NCI-H446 (cell line): ENCODE measurements at regions not wholly inside any gene's neighbourhood (a gene's known extent, or its start where the extent isn't known, plus 50 kb on each side); places are given as distances from the start of the nearest gene placed in this dataset.
A peak's percentile ranks its signal among the peaks of the same experiment; 100 is the strongest.

Experiments used
- DNase-seq, 2 experiments: peaks; one replicate each; lab custom pipeline; 2025; lab: John Stamatoyannopoulos, UW

DNA sequence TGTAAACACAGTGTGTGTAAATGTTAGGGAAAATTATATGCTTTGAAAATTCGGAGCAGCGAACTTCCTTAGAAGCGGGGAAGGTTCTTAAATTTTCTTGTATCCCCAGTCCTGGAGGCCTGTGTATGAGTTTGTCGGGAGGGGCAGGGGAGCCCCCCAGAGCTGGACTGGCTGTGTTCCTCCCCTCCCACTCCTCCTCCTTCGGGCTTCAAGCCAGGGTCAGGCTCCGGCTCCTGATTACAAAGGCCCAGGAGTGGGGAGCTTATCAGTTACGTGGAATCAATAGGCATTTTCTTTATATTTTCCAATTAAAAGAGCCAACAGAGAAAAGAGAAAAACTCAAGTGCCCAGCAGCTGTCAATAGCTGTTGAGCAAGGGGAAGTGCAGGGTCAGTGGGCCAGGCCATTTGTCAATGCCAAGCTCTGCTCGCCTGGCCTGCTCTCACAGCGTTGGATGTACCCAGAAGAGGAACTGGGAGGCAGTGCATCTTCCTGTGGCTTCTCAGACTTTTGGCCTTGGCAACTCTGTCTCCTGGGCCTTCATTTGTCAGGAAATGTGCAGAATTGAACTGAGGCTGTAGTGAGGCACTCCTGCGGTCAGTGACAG lies 156.9 kb upstream of the PCBD1 start:
- no peak for DNase-seq

DNA sequence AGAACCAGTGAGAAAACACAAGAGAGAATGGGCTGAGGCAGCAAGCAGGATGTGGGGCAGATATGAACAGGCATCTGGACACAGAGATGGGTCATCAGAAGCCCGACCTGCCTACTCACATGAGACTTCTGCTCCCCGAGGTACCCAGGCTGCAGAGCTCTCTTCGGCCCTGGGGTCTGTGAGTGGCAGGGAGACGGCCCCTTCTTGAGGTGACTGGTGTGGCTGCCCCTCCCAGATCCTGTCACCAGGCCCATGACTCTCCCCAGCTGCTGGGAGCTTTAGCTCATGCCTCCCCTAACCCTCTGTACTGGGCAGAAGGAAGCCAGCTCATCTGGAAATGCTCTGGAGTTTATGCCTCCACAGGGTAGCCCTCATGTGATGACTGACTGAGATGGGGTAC lies 157.6 kb upstream of the PCBD1 start:
- no peak for DNase-seq

- DNase-seq, result no peak
Measured at GRCh38 chr10:71046747-71047146, 158.4 kb upstream of the PCBD1 start.

DNA sequence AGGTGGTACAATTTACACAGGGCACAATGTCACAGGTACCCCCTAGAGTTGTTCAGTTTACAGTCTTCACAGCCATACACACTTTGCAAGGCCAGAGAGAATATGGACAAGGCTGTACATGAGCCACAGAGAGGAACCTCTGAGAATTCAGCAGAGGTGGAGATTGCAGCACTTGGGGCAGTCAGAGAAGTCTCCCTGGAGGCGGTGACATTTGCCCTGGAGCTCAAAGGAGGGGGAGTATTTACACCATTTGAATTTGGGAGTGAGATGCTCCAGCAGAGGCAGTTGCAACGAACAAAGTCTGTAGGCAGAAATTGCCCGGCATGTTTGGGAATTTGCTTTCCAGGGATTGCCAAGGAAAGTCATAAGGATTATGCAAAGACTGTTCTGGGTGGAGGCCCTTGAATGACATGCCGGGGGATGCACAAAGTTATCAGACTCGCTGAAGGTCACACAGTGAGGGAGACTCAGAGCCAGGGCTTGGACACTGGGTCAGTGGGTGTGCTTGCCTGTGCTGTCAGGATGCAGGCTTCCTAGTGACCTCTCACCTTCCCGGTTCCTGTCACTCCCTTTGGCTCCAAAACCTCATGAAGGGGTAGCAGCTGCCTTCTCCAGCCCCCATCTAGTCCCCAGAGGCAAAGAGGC lies 160.7 kb upstream of the PCBD1 start:
- DNase-seq, result no peak

DNA sequence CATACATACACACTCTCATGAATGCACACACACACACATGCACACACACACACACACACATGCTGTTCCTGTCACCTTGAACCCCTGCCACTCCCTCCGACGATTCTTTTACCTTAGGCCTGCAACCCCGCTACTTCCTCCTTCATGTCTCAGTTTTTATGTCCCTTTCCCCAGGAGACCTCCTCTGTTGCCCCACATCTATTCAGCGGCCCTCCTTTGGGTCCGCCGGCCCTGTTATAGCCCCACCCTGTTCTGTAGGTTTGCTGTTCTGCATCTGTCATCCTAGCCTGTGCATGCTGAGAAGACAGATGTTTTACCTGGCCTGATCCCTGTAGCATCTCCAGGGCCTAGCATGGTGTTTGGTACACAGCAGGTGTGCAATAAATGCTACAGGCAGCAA lies 161.6 kb upstream of the PCBD1 start:
- DNase-seq, result no peak

DNA sequence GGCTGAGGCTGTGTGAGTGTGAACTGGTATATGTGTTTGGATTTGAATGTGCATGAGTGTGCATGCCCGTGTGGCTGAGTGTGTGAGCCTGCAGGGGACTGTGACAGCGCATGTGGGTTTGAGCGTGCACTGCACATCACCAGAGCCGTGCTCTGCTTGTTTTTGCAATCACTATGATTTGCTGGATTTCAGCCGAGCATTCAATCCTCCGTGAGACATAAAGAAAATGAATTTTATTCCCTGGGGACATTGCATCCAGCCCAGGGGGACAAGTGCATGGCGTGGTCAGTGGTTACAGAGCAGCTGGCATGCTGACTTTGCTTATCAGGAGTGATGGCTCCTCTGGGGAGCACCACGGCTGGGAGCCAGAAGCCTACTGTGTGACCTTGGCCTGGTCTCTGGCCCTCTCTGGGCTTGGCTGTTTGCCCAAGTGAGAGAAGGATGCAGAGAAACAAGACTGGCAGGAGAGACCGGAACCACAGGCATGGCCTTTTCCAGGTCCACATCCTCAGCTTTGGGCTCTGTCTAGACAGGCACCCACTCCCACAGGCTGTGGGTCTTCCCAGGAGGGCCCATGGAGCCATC lies 160.2 kb upstream of the UNC5B start:
- DNase-seq, result no peak

GRCh38 chr10:71052708-71053107 lies 159.7 kb upstream of the UNC5B start:
- DNase-seq, result no peak

- DNase-seq, result no peak
Measured at GRCh38 chr10:71053169-71053895, 159.0 kb upstream of the UNC5B start.

GRCh38 chr10:71058308-71058707 lies 154.1 kb upstream of the UNC5B start:
- no peak for DNase-seq

DNA sequence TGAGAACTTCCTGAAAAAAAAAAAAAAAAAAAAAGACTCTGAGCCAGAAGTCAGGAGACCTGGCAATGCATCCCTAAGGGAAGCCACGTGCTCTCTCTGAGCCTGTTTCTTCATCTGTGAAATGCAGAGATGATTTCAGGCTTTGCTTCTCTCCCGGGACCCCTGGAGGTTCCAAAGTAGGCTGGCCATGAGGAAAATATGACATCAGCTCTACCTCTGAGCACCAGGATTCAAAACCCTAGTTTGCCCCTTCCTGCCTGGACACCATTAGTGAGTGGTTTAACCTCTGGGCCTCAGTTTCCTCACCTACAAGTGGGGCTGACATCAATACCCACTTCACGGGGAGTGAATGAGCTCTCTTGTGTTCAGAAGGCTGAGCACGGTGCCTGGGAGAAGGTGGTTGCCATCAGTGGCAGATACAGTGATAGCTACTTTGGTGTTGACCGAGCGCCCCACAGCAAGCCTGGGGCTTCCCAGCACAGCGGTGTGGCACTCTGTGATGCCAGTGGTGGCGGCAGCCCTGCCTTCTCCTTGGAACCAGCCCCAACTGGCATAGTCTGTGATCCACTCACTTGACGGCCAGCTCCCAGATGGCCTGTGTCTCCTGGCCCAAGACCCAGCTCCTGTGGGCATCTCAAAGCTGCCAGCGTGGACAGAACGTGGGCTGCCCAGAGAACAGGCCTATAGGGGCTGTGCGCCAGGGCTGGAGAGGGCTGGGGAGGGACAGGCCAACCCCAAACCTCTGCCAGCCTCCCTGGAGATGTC lies 153.1 kb upstream of the UNC5B start:
- DNase-seq, result peak; percentile 30 to 44

DNA sequence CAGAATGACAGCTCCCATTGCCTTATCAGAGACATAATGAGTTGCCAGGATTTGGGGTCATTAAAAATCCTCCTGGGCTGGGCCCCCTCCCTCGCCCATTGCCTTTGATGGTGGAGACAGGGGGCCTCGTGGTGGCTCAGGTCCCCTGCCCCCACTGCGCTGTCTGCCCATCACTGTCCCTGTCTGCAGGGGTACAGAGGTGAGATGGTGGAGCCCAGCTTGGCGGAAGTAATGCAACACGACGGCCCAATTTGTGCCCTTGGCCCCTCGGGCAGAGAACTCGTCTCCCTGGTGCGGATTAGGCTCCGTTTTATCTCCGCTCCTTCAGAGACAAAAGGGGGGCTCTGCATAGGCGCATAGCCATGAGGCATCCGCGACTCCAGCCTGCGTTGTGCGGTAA lies 152.4 kb upstream of the UNC5B start:
- DNase-seq, result no peak

DNA sequence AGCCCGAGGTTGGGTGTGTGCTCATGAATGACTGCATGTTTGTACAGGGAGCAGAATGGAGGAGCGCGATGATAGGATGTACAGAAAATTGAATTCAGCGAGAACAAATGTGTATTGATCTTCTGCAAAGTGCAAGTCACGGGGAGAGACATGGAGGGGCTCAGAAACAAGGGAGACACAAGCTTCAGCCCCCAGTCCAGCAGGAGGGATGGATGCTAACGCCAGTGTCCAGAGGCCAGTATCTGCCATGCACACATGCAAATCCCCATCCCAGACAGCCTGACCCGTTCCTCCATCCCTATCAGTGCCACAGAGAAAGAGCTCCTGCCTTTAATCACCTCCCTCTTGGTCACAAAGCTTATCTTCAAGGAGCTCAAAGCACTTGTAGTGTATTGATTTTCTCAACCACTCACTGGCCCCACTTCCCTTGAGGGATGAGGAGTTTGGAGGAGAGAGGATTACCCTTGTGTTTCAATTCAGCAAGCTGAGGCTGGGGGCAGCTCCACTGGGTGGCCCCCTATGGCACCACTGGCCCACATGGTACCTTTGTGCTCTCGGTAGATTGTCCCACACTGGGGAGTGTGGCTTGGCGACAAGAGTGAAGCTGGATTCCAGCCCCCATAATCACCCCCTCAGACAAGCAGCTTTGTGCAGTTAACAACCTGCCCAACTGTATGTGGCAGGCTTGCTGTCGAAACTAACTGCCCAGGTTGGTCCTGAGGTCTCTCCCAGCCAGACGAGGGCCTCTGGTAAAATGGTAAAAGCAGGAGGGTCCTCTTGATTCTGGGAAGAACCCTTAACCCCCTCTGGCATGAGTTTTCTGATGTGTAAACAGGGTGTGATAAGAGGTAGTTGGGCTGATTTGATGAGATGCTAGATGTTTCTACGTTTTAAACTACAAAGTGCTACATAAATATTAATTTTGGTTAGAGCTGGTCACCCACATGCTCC lies 151.6 kb upstream of the UNC5B start:
- no peak for DNase-seq

DNA sequence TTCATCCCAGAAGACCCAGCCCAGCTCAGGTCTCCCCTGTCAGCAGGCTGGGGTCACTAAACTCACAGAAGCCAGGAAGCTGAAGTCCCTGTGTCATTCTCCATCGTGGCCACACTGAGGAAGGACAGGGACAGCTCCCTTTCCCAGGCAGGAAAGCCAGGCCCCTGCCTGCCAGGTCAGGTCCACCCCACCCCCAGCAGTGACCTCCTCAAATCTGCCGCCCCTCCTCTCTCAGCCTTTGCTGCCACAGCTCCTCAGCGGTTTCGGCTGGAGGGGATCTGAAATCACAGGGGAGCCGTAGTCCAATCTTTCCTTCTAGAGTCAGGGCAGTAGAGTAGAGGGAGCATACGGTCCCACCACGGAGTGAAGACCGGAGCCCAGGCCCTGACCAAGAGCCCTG lies 150.9 kb upstream of the UNC5B start:
- no peak for DNase-seq

- DNase-seq, result no peak
Measured at GRCh38 chr10:71062156-71062555, 150.2 kb upstream of the UNC5B start.

DNA sequence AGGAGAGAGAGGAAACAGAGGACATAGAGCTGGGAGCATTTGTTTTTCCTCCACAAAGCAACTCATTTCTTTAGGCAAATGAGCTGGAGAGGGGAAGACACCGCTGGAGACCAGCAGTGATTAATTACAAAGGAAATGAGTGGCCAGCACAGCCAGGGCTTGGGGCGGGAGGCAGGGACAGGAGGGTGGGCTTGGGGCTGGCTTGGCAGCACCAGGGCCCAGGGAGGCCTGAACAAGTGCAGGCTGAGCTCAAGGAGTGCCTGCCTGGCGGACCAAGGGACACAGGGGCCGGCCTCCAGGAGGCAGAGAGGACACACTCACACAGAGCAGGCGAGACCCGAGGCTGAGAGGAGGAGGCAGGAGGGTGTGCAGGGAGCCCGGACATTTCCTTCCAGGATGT lies 149.0 kb upstream of the UNC5B start:
- no peak for DNase-seq

- no peak for DNase-seq
Measured at GRCh38 chr10:71064413-71065118, 147.8 kb upstream of the UNC5B start.

DNA sequence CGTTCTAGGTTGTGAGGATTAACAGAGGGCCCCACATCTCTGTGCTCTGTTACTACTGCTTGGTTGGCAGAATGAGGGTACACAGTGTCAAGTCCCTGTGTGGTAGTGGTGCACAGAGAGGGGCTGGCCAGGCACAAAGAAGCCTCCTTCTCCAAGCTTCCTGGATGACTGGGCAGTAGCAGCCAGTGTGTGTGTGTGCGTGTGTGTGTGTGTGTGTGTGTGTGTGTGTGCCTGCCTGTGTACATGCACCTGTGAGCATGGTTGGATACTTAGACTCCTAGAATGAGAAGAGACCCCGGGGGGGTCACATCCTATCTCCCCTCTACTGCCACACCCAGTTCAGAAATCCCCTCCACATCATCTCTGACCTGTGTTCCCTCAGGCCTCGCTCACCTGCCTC lies 146.7 kb upstream of the UNC5B start:
- no peak for DNase-seq

- DNase-seq, result no peak
Measured at GRCh38 chr10:71066600-71066999, 145.8 kb upstream of the UNC5B start.

GRCh38 chr10:71067098-71067740 lies 145.2 kb upstream of the UNC5B start:
- no peak for DNase-seq

DNA sequence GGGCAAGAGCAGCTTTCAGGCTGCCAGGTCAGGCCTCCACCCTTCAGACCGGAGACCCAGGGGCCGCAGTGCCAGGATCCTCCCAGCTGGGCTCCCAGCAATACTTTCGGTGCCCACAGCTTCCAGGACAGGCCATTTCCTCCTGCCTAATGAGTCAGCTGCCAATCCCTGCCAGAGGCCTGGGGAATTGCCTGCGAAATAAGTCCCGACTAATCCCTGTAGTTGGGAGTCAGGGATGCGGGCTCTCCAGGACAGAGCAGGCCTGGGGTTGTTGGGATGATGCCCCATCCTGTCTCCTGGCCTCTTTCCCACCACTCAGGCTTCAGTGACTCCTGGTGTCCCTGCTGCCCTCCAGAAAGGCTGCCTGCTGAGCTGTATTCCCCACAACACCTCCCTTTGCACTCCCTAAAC lies 143.5 kb upstream of the UNC5B start:
- DNase-seq, result peak; percentile 8 to 32
